ENCODE measurements at regions not wholly inside any gene's neighbourhood (a gene's known extent, or its start where the extent isn't known, plus 50 kb on each side); places are given as distances from the start of the nearest gene placed in this dataset.

DNA sequence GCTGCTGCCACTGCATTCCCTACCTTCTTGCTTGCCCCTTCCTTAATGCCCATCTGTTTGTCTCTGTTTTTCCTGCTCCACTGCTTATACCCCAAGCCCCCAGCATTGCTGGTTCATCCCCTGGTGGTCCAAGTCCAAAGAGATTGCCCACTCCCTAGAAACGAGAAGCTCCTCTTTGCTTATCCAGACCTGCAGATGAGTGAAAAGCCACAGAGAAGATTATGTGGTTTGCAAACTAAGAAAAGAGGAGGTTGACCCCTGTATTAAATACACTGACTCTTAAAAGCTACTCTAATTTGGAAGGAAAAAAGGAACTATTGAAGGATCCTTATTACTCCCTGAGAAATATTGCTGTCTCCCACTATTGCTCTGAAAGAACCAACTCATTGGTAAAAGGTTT is 146.8 kb upstream of the RAB4A start:
- DNase-seq (ENCODE audit: low read depth), result no peak
- TF ChIP-seq, protein P1, sequence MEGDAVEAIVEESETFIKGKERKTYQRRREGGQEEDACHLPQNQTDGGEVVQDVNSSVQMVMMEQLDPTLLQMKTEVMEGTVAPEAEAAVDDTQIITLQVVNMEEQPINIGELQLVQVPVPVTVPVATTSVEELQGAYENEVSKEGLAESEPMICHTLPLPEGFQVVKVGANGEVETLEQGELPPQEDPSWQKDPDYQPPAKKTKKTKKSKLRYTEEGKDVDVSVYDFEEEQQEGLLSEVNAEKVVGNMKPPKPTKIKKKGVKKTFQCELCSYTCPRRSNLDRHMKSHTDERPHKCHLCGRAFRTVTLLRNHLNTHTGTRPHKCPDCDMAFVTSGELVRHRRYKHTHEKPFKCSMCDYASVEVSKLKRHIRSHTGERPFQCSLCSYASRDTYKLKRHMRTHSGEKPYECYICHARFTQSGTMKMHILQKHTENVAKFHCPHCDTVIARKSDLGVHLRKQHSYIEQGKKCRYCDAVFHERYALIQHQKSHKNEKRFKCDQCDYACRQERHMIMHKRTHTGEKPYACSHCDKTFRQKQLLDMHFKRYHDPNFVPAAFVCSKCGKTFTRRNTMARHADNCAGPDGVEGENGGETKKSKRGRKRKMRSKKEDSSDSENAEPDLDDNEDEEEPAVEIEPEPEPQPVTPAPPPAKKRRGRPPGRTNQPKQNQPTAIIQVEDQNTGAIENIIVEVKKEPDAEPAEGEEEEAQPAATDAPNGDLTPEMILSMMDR (IDR thresholded peaks at IDR 0.05; ENCODE audit: insufficient read depth, low read depth, low read length), result no peak
- no peak overlapping the region for H3K4me3 ChIP-seq (ENCODE audit: low read depth, low read length)

DNA sequence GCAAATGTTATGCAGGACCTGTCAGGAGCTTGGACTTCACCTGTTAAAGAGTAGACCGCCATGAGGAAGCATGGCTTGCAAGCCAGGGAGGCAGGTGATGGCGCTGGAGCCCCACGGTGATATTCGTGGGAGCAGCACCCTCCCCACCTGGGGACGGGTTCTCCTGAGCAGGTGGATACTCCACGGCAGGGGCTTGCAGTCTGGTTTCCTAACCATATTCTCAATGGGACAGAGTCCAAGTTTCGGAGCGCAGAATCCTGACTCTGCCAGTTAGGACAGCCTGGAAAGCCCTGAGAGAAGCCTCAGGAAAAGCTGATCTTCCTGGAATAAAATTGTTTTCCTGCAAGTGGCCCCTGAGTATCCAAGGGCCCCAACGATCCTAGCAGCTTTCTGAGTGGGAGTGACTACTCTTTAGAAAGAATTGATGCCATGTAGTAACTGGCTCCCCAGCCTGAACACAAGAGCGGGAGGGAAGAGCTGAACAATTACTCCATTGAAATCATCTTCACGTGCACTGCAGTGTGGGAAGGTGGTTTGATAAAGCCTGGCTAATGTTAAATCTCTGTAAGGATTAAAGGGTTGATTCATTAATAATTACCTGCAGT is 146.3 kb upstream of the RAB4A start:
- TF ChIP-seq, protein P1 (IDR thresholded peaks at IDR 0.05; ENCODE audit: insufficient read depth, low read depth, low read length), result no peak
- DNase-seq (ENCODE audit: low read depth), result no peak
- no peak overlapping the region for H3K4me3 ChIP-seq (ENCODE audit: low read depth, low read length)

DNA sequence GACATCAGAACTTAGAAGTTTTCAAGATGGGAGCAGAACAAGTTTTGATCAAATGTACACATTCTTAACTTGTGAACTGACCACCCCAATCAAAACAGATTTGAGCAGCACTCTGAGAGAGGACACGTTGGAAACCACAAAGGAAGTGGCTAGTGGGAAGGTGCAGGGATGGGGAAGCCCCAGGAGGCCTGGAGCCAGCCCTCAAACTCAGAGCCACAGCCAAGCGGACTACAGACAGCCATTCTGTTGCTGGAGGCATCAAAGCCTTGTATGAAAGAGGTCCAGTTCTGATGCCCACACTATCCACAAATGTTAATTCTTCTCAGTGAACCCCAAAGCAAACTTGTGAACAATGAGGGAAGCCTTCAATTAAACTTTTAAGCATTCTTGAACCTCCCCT is 143.6 kb upstream of the RAB4A start:
- DNase-seq (ENCODE audit: low read depth), result peak; percentile 34
- H3K4me3 ChIP-seq (ENCODE audit: low read depth, low read length), result no peak overlapping the region
- TF ChIP-seq, protein P1 (IDR thresholded peaks at IDR 0.05; ENCODE audit: insufficient read depth, low read depth, low read length), result no peak

DNA sequence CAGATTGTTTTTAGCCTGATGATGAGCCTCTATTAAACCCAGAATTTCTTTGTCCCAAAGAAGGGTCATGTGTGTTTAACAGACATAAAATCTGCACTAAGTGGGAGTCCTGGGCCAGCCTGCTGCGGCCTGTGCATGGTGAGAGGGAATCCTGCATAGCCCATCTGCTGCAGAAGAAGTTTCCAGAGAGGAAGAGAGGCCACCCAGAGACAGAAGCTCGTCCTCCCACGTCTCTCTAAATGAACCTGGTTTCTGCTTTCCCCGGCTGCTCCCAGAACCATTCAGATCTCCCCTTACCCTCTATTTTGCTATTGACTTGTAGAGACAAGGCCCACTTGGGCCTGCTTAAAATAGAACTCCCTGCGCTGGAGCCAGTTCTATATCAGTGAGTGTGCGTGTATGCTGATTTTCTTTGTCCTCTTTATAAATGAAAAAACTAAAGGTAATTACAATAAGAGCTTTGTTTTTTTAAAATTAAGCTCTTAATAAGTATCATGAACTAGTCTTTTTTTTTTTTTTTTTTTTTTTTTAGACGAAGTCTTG is 142.8 kb upstream of the RAB4A start:
- no peak for DNase-seq (ENCODE audit: low read depth)
- no peak overlapping the region for H3K4me3 ChIP-seq (ENCODE audit: low read depth, low read length)
- TF ChIP-seq, protein P1 (IDR thresholded peaks at IDR 0.05; ENCODE audit: insufficient read depth, low read depth, low read length), result no peak

DNA sequence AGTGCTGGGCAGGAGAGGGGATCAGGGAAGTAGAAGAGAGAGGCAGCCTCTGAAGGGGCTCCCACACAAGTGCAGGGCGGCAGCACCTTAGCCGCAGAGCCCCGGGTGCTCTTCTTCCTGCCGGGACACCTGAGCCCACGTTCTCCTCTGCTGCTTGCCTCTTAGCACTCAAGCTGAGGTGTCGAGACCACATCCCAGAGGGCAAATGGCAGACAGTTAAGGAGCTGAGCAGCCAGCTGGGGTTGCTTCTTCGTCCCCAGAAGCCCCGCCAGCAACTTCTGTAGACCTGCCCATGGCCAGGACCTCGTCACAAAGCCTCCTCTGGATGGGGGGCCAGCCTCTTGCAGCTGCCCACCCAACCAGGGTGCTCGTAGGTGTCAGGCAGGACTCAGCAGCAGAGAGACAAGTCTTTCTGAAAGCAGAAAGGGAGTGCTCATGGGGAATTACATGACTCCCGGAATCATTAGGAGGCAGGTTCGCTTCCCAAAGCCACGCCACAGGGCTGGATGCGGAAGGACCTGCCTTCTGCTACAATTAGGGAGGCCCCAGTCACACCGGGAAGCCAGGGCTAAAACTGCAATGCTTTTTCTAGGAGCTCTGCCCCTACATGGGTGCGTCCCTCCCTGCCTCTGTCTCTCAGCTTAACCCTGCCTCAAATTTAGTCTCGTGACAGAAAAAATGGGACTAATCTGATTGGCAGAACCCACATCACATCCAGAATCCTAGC is 141.4 kb upstream of the RAB4A start:
- no peak for DNase-seq (ENCODE audit: low read depth)
- no peak overlapping the region for H3K4me3 ChIP-seq (ENCODE audit: low read depth, low read length)
- TF ChIP-seq, protein P1 (IDR thresholded peaks at IDR 0.05; ENCODE audit: insufficient read depth, low read depth, low read length), result no peak

DNA sequence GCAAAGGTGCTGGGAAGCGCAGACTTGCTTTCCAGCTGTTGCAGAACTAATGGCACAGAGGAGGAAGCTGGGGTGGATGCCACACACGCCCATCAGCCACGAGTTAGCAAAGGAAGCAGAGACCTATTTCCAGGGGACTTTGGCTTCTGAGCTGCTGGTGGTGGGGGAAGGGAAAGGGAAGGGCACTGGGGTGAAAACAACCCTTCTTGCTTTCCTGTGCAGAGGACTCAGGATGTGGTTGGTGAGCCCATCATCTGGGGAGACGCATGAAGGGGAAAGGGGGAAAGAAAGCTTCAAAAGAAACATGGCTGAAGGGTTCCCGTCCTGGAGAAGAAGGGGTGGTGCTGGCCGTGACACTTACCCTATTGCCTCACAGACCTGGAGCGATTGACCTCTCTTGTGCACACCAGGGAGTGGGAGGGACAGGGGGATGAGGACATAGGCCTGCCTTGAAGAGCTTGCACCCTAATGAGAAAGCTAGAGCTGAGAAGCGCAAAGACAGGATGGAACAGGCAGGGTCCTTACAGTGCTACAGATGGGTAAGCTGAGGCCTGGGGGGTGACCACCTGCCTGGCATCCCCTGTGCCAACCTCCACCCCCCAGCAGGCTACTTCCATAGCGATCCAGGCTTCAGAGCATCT is 140.8 kb upstream of the RAB4A start:
- DNase-seq (ENCODE audit: low read depth), result no peak
- TF ChIP-seq, protein P1 (IDR thresholded peaks at IDR 0.05; ENCODE audit: insufficient read depth, low read depth, low read length), result no peak

More for the DNA sequence above, 140.8 kb upstream of the RAB4A start:
- H3K4me3 ChIP-seq (ENCODE audit: low read depth, low read length), result no peak overlapping the region
